Middle frontal gyrus (tissue), 1 donor: ENCODE measurements at regions not wholly inside any gene's neighbourhood (a gene's known extent, or its start where the extent isn't known, plus 50 kb on each side); places are given as distances from the start of the nearest gene placed in this dataset.
"Not testable (repeated sequence)": the region's sequence is repeated elsewhere in the genome, so short reads cannot be mapped to it uniquely, and the experiment has no call there.

Experiments
- DNase-seq: peaks from one replicate; pipeline ENCODE4 v3.0.0-alpha.2; 2015; ENCODE audit warnings: low spot score; ENCODE audit errors: extremely low spot score

DNA sequence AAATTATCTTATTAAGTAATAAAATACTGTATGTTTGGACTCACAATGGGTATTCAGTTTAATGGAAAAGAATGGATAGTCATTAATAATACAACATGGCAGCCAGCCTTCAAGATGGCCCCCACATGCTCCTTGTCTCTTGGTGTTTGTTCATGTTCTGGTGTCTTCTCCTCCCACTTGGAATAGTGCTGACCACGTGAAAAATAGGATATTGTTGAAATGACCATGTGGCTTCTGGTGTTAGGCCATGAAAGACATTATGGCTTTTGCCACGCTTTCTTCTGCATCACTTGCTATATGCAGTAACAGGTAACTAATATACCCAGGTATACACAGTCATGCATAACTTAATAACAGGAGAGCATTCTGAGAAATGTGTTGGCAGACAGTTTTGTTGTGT is 341.0 kb downstream of the KCNJ2 start:
- DNase-seq, result no peak

DNA sequence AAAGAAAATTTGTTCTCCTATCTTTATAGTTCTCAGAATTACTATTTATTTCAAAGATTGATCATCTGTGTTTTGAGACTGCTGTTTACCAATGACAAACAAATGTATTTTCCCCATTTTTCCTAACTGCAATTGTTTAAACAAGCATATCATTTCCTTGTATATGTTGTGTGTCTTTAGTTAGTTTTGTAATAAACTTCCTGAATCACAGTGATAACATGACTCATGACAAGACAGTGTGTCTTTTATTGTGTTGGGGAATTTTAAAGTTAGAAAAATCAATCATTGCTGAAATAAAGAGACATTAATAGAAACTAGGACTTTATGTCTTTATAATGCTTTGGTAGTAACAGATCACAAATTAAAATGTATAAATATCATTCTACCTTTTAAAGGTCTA is 348.5 kb downstream of the KCNJ2 start:
- no peak for DNase-seq

DNA sequence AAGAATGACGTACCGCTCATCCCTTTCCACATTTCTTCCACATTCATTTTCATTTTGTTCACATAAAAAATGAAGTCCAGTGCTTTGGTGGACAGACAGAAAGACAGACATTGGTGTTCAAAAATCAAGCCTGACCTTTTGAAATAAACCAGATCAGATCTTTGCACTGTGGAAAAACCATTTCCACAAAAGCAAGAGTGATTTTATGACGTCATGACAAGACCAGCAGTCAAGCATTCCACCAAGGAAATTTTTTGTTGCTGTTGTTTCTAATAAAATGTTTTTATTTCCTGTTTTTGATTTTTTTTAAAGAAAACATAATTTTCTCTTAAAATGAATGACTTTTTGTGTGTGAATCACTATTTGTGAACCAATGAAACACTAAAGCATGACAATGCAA is 350.0 kb downstream of the KCNJ2 start:
- DNase-seq, result no peak

DNA sequence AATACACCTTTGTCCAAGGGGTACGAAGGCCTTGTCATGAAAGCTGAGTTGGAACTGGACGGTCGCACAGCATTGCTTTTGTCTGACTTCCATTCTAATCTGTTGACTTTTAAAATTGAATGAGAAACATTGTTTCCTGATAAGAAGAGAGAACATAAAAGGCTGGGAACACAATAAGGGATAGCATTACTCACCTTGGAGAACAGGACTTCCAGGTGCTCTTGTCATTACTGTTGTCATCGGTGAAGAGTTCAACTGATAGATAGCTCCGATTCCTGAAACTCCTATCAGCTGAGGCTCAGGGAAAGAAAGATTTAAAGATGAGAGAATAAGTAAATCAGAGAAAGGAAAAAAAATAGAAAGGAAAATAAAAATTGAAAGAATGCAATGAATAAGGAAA is 351.1 kb downstream of the KCNJ2 start:
- no peak for DNase-seq

DNA sequence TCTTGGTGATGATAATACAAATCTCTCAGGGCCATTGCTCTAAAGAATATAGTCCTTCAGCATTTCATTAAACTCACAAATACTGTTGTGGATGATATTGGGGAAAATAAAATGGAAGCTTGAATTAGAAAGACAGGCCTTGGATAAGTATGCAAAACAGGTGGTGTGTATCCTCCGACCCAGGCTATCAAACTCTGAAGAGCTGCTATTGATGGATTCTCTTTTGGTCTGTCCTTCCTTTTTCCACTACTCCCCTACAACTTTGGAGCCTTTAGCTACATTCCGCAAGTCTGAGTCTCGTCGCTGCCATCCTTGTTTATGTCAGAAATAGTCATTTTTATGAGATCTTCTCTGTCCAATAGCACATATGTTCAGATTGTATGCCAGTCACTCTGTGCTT is 351.6 kb downstream of the KCNJ2 start:
- DNase-seq, result no peak

DNA sequence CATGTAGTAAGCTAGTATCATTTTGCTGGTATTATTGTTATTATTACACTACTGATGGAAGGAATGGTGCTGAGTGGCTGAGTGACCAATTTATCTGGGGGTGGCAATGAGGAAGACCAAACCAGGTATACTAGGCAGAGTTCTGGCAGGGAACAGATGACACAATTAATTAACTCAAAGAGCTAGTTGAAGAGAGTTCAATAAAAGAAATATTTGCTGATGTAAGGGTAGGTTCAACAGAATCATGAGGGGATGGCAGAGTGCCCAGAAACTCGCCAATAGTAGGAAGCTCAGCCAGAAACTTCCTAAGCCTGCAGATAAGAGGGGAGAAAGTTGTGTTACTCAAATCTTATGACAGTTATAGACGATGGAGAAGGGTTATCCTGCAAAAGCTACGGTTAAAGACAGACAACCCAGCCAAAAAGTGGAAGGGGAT is 352.5 kb downstream of the KCNJ2 start:
- DNase-seq, result no peak

DNA sequence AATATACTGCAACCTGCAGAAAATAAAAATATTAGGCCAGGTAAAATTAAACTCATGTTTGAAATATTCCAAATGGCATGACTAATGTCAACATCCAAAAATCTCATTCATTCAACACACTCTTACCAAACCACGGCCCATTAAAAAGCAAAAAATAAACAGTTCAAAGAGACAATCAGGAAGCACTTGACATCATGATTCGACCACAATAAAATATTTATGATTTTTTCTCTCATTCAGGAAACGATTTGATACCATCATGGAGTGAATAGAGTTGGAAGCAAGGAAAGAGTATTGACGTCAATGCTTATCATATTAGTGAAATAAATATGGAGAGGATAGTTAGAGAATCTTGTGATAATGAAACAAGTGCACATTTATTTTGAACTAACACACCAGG is 354.1 kb downstream of the KCNJ2 start:
- DNase-seq, result no peak

DNA sequence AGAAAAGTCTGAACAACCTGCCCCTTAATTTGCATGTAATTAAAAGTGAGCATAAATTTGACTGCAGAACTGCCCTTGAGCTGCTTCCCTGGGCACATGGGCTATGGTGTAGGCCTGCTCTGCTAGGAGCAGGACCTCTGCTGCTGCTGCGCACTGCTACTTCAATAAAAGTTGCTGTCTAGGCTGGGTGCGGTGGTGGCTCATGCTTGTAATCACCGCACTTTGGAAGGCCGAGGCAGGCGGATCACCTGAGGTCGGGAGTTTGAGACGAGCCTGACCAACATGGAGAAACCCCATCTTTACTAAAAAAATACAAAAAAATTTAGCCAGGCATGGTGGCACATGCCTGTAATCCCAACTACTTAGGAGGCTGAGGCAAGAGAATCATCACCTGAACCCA is 355.7 kb downstream of the KCNJ2 start:
- not testable (repeated sequence) for DNase-seq

DNA sequence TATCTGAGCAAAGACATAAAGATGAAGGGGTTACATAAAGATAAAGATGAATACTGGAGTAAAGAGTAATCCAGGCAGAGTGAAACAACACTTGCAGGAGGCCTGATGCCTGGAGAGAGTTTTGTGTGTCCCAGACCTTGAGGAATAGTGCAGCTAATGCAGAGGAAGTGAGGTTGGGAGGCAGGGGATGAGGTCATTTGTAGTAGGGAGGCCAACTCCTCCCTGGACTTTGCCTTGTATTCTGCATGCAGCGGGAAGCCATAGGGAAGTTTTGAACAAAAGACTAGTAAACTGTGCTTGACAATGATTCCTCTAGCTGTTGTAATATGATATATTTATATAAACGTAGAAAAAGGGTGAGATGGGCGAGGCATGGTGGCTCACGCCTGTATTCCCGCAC is 356.6 kb downstream of the KCNJ2 start:
- no peak for DNase-seq

DNA sequence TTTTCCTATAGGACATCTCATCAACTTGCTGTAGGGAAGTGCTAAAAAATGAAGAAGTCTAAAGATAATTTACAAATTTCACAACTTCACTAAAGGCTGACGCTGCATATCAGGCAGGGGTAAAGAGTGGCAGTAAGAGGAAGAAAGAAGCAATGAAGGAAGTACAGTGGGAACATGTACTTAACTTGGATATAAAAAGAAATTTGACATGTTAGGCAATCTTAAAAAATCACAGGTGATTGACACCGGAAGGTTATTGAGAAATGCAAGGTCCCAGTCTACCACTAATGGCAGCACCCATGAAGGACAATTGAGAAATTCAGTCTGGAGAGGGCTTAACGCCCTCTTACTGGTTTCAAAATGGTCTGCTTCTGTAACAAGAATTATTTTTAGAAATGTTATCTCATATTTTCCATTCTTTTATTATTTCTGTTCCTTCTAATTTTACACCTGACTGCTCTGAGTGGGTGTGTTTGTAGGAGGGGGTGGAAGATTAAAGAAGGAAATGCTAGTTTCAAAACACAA is 358.1 kb downstream of the KCNJ2 start:
- DNase-seq, result no peak

DNA sequence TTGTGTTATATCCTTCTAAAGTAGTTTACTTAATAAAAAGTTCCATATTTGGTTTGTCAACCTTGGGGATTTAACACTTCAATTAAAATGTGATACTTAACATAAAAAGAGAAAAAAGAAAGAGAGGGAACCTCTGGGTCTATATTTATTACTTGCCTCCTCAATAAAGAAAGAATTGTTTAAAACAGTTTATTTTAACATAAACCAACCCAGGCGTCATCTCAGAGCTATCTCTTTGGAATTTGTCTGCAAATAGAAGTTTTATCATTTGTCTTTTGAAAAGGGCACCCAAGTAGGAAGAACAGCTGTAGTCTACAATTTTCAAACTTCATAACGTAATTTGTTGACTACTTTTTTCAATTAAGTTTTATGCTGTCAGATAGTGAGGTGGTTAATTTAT is 364.1 kb downstream of the KCNJ2 start:
- no peak for DNase-seq

DNA sequence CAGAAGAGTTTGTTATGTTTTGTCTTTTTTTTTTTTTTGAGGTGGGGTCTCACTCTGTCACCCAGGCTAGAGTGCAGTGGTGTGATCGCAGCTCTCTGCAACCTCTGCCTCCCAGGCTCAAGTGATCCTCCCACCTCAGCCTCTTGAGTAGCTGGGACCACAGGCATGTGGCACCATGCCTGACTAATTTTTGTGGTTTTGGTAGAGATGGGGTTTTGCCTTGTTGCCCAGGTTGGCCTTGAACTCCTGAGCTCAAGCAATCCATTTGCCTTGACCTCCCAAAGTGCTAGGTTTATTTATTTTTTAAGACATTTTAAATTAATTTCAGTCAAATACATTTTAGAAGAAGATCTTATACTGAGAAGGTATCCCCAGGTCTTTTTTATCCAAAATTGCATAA is 366.7 kb downstream of the KCNJ2 start:
- DNase-seq, result no peak

DNA sequence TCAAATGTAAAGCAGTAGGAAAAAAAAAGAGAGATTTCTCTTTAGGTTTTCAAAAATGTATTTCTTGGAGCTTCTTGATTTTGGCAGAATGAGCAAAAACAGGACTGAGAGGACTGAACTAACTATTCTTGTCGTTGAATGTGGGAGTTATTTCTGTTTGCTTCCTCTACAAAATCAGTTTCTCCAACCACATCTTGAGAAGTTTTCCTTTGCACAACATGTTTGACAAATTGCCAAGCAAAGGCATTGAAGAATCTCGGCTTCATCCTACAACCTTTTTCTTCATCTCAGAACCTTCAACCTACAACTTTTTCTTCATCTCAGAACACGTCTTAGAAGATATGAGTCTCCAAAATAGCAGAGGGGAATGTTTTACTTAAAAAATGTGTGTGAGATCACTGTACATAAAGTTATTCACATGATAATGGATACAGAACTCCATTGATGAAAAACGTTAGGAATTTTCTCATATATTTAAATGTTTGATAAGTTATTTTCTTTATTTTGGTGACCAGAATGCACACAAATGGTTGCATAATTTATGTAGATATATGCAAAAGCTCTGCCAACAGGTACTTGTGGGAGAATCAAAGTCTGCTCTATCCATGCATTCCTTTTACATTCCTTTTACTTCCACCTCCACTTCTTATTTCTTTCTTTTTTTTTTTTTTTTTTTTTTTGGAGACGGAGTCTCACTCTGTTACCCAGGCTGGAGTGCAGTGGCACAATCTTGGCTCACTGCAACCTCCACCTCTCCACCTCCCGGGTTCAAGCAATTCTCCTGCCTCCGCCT is 370.0 kb downstream of the KCNJ2 start:
- DNase-seq, result no peak

DNA sequence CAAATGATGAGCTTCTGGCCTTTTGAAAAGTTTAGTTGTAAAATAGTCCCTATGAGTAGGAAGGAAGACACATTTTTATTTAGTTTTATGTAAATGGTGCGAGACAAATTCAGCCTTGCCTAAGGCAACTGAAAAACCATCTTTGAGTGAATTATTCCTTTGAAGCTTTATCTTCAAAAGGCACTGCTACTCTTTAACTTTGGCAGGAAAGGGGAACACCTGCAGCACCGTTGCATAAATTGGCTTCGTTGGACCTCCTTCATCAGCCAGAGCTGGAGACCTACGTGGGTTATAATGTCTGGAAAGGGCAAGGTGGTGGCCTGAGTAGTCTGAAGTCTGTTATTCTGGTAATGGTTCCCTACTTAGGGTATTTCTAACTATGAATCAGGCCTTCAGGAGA is 373.5 kb downstream of the KCNJ2 start:
- no peak for DNase-seq

DNA sequence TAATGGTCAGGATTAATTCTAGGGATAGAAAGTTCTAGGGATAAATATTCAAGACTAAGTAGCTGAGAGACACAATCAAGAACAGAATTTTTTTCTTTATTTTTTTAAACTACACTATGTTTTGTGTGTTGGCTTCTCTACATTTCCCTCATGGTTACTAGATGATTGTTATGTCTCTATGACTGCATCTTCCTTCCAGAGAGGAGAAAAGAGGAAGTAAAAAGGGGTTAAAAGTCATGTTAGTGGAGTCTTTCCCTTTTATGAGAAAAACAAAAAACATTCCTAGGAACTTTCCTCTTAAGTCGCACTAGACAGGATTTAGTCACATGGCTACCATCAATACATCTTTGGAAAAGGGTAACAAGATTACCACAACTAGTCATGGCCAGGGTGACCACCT is 375.0 kb downstream of the KCNJ2 start:
- no peak for DNase-seq

DNA sequence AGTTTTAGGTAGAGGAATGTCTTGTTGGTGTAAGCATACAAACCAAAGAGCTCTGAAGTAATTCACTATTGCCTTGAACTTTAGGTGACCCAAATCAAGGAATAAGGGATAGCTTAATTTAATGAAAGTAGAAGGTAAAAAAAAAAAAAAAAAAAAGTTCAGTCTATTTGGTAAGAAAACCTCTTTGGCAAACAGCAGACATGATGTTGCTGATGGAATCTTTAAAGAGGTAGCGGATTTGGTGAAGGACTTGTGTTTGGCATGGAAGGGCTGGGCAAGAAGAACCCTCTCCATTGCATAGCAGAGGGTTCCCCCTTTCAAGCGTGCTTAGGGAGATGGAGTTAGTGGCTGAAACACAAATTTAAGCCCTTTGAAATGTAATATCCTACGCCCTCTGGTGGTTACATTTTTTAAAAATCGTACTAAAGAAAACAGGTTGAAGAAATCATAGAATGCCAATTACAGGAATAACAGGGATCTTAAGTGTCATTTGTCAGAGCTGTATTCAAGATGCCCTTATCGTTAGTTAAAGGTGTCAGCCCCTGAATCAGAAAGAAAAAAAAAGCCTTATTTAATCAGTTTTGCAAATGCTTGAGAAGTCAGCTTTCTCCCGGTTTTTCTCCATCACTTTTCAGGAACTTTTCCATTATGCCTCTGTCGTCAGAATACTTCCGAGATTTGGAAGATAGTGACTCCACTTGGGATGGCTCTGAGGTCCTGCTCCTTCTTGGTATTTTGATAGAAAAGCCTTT is 383.1 kb downstream of the KCNJ2 start:
- DNase-seq, result peak; percentile 65

DNA sequence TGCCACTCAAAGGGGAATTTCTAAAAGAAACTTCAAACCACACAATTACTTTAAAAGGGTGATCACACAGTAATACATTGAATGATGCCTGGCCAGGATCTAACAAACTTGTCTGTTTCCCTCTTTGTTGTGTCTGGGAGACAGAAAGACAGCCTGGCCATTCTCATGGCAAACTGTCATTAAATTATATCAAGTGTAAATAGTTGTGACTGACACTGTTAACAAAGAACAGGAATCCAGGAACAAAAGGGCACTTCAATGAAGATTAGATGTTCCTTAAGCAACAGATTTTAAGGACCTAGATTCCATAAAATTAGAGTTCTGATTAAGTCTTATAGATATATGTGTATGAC is 383.6 kb downstream of the KCNJ2 start:
- no peak for DNase-seq

DNA sequence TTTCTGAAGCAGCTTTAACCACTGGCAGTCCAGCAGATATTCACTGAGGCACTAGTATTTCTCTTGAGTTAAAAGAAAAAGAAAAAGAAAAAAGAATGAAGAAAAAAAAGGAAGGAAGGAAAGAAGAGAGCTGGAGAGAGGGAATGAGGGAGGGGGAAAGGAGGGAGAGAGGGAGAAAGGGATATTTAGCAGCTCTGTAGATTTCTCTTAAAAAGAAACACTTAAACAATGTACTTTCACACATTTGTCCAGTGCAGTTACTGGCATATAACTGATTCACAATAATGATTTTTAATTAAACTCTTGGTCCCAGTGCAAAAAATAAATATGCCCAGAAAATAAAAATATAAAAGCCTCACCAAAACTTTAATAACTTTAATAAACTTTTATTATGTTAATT is 386.4 kb downstream of the KCNJ2 start:
- DNase-seq, result no peak

DNA sequence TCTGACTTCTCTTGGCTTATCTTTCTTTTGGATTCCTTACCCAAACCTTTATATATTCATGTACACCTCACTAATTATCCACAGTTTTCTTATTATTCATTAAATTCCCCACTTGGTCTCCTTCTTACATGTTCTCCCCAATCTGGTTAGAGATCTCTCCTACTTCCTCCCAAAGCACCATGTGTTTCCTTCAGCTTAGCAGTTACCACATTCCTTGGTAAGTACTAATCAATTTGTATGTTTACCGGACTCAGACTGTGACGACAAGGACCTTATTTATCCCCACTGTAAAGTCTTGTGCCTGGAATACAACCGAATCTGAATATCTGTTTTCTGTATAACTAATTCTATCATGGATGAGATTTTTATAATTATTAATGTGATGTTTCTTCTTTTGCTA is 389.5 kb downstream of the KCNJ2 start:
- DNase-seq, result no peak

DNA sequence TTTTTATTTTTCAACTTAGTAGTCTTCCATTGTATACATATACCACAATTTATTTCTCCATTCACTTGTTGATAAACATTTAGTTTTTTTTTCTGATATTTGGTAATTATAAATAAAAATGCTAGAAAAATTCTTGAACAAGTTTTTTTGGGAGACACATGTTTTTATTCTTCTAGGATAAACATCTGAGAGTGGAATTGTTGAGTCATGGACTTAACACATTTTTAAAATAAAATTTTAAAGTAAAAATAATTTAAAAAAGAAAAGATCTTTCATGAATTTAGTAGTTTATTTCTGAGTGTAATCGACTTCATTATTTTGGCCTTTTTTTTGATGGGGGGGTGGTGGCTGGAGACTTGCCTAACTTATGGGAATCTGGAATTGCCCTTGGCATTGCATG is 391.1 kb downstream of the KCNJ2 start:
- no peak for DNase-seq

DNA sequence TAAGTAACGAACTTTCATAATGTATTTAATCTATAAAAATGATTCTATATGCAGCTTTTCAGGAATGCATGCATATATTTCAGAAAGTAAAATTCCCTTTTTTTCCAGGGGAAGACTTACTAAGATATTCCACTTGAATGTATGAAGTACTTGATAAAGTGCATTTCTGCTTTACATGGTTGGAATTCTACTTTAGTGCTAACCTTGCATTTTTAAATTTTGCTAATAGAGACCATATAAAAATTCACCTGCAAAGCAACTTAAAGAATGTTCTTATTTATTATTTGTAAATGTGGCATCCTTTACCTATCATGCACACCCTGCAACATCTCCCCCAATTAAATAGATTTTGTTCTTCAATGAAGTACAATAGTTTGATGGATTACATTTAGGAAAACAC is 392.8 kb downstream of the KCNJ2 start:
- no peak for DNase-seq

DNA sequence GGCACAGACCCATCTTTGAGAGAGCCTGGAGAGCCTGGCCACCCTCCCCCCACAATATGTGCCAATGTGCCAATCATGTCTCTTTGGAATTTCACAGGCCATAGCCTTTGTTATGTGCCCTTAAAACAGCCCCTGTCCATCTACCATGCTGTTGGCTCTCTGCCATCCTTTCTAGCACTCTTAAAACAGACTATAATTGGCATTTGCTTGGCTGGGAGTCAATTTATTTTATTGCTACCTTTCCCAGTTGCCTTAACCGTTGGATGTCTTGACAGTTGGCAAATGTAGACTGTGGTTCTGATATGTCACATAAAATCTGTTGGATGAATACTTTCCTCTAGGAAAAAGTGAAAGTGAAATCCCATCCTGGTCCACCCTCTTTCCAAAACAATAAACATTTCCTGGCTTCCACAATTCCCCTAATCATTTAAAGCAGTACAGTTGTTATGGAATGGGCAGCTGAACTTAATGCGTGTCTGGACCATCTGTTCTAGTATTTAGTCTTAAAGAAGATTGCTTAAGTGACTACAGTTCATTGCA is 394.0 kb downstream of the KCNJ2 start:
- DNase-seq, result no peak
